Nephron progenitor cell (in vitro differentiated cells): ENCODE measurements at regions not wholly inside any gene's neighbourhood (a gene's known extent, or its start where the extent isn't known, plus 50 kb on each side); places are given as distances from the start of the nearest gene placed in this dataset.

ENCODE experiments used
- DNase-seq: peaks from one replicate; pipeline ENCODE4 v3.0.0; 2021
- H3K27ac Mint-ChIP-seq: 2 replicates; pipeline ENCODE4 v1.8.0; 2021; ENCODE audit warnings: mild to moderate bottlenecking, moderate library complexity, mixed read lengths
- H3K27me3 Mint-ChIP-seq: 2 replicates; pipeline ENCODE4 v1.8.0; 2021; ENCODE audit warnings: mild to moderate bottlenecking, low read depth, mixed read lengths; ENCODE audit not compliant: poor library complexity
- H3K36me3 Mint-ChIP-seq: 2 replicates; pipeline ENCODE4 v1.8.0; 2021; ENCODE audit warnings: low read depth, mixed read lengths
- H3K4me1 Mint-ChIP-seq: 2 replicates; pipeline ENCODE4 v1.8.0; 2021; ENCODE audit warnings: mixed read lengths
- H3K4me3 Mint-ChIP-seq: 2 replicates; pipeline ENCODE4 v1.8.0; 2021; ENCODE audit warnings: mild to moderate bottlenecking, moderate library complexity, mixed read lengths
- H3K9me3 Mint-ChIP-seq: 2 replicates; pipeline ENCODE4 v1.8.0; 2021; ENCODE audit warnings: mild to moderate bottlenecking, moderate library complexity, mixed read lengths
- TF ChIP-seq, protein P1 (sequence below): fragments of 200-600 bp; sonication (generic); IDR thresholded peaks from 2 replicates; pipeline ENCODE4 v1.5.0; 2021; ENCODE audit warnings: antibody characterized with exemption

DNA sequence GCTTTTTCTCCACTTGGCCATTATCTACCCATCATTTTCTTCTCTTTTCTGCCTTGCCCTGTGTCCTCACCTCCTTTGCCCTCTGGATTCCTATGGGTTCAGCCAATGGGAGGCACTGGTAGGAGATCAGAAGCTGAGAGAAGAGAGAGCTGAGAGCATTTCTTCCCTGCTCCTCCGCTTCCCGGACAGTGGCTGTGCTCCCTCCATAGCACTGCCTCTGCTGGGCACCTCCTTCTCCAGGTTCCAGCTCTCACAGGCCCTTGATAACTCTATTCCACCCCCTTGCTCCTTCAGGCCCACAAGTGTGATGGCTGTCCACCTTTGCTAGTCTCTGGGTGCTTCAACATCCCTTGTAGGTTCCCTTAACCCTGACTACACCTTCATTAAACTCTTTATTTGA, 79.6 kb downstream of the LSM5 start:
- peaks cover 5% of the 10 kb centered on the region for H3K27me3 Mint-ChIP-seq
- TF ChIP-seq, protein P1, sequence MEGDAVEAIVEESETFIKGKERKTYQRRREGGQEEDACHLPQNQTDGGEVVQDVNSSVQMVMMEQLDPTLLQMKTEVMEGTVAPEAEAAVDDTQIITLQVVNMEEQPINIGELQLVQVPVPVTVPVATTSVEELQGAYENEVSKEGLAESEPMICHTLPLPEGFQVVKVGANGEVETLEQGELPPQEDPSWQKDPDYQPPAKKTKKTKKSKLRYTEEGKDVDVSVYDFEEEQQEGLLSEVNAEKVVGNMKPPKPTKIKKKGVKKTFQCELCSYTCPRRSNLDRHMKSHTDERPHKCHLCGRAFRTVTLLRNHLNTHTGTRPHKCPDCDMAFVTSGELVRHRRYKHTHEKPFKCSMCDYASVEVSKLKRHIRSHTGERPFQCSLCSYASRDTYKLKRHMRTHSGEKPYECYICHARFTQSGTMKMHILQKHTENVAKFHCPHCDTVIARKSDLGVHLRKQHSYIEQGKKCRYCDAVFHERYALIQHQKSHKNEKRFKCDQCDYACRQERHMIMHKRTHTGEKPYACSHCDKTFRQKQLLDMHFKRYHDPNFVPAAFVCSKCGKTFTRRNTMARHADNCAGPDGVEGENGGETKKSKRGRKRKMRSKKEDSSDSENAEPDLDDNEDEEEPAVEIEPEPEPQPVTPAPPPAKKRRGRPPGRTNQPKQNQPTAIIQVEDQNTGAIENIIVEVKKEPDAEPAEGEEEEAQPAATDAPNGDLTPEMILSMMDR: no peak
- no peaks in the 10 kb centered on the region for H3K36me3 Mint-ChIP-seq
- H3K4me3 Mint-ChIP-seq: no peak overlapping the region
- no peaks in the 10 kb centered on the region for H3K9me3 Mint-ChIP-seq
- no peaks in the 10 kb centered on the region for H3K4me1 Mint-ChIP-seq
- DNase-seq: no peak
- no peak overlapping the region for H3K27ac Mint-ChIP-seq

DNA sequence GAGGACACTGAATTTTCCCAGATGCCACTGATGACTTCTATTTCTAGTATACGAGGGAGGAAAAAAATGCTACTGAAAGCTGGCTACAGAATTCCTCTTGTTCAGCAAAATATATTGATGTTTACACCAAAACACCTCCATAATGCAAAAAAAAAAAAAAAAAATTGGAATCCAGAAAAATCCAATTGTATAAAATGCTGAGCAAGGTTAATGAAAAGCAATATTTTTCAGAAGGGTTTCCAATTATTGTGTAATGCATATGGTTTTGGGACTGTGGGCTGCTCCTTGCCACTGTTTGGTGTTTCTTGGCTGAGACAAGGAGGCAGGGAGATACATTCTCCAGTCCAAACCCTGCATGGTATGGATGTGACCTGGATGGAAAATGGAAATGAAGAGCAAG, 83.8 kb downstream of the LSM5 start:
- no peak for DNase-seq
- Mint-ChIP-seq H3K9me3 (no peaks in the 10 kb centered on the region), H3K27me3 (peaks cover 8% of the 10 kb centered on the region), H3K27ac (no peak overlapping the region), H3K36me3 (no peaks in the 10 kb centered on the region), H3K4me3 (no peak overlapping the region), H3K4me1 (no peaks in the 10 kb centered on the region)
- TF ChIP-seq, protein P1: no peak

GRCh38 chr7:32403463-32404229, 86.5 kb downstream of the LSM5 start:
- TF ChIP-seq, protein P1: no peak
- no peaks in the 10 kb centered on the region for H3K36me3 Mint-ChIP-seq
- H3K27ac Mint-ChIP-seq: no peak overlapping the region
- no peak for DNase-seq
- H3K9me3 Mint-ChIP-seq: no peaks in the 10 kb centered on the region
- H3K4me3 Mint-ChIP-seq: no peak overlapping the region
- no peaks in the 10 kb centered on the region for H3K4me1 Mint-ChIP-seq
- H3K27me3 Mint-ChIP-seq: peaks cover 4% of the 10 kb centered on the region

GRCh38 chr7:32400676-32401075, 89.5 kb downstream of the LSM5 start:
- no peaks in the 10 kb centered on the region for H3K9me3 Mint-ChIP-seq

DNA sequence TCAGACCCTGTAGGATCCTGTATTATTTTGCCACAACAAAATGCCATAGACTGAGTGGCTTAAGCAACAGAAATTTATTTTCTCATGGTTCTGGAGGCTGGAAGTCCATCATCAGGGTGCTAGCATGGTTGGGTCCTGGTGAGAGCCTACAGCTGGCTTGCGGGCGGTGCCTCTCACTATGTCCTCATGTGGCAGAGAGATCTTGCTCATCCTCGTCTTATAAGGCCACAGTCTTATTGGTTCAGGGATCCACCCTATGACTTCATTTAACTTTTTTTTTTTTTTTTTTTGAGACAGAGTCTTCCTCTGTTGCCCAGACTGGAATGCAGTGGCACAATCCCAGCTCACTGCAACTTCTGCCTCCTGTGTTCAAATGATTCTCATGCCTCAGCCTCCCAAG, 90.9 kb downstream of the LSM5 start:
- Mint-ChIP-seq H3K27ac (no peak overlapping the region), H3K9me3 (no peaks in the 10 kb centered on the region), H3K4me3 (no peak overlapping the region), H3K27me3 (peaks cover 22% of the 10 kb centered on the region), H3K36me3 (no peaks in the 10 kb centered on the region), H3K4me1 (no peaks in the 10 kb centered on the region)
- TF ChIP-seq, protein P1: no peak
- no peak for DNase-seq

More at GRCh38 chr7:32400676-32401075, 89.5 kb downstream of the LSM5 start:
- Mint-ChIP-seq H3K27ac (no peak overlapping the region), H3K27me3 (peaks cover 12% of the 10 kb centered on the region), H3K4me3 (no peak overlapping the region), H3K4me1 (no peaks in the 10 kb centered on the region), H3K36me3 (no peaks in the 10 kb centered on the region)
- TF ChIP-seq, protein P1: no peak
- DNase-seq: no peak

GRCh38 chr7:32395168-32395567, 95.0 kb downstream of the LSM5 start:
- H3K27ac Mint-ChIP-seq: no peak overlapping the region
- no peak overlapping the region for H3K4me3 Mint-ChIP-seq
- no peaks in the 10 kb centered on the region for H3K4me1 Mint-ChIP-seq

More at GRCh38 chr7:32395168-32395567, 95.0 kb downstream of the LSM5 start:
- Mint-ChIP-seq H3K27me3 (peaks cover 43% of the 10 kb centered on the region), H3K9me3 (no peaks in the 10 kb centered on the region), H3K36me3 (no peaks in the 10 kb centered on the region)
- TF ChIP-seq, protein P1: no peak
- no peak for DNase-seq
